Breast epithelium (tissue), 4 donors: ENCODE measurements at regions not wholly inside any gene's neighbourhood (a gene's known extent, or its start where the extent isn't known, plus 50 kb on each side); places are given as distances from the start of the nearest gene placed in this dataset.

Experiments used
- DNase-seq, 2 donors: peaks; one replicate each; pipeline ENCODE4 v3.0.0-alpha.2; 2019; ENCODE audit warnings: low spot score in 2 of 2
- H3K27ac ChIP-seq, 2 donors: fragments of 200-600 bp; sonication (generic) in 1 of 2; one replicate each; pipeline ENCODE4 v1.5.1; 2016 to 2019; ENCODE audit warnings: mild to moderate bottlenecking in 1 of 2
- H3K27me3 ChIP-seq, 2 donors: fragments of 200-600 bp; sonication (generic) in 1 of 2; one replicate each; pipeline versions ENCODE4 v1.5.1 to v1.6.0; 2017 to 2019; ENCODE audit warnings: control low read depth in 1 of 2, mild to moderate bottlenecking in 1 of 2
- H3K36me3 ChIP-seq: fragments of 200-600 bp; one replicate; pipeline ENCODE4 v1.5.1; 2019
- H3K4me1 ChIP-seq, 2 donors: fragments of 200-600 bp; sonication (generic); one replicate each; pipeline ENCODE4 v1.5.1; 2016 to 2019; ENCODE audit warnings: control low read depth in 1 of 2
- H3K4me3 ChIP-seq, 3 donors: fragments of 200-600 bp; sonication (generic); 1 replicate in 2 of 3; 2 replicates in 1 of 3; pipeline ENCODE4 v1.5.1; 2016 to 2019; ENCODE audit warnings: mild to moderate bottlenecking in 3 of 3, moderate library complexity in 2 of 3
- H3K9me3 ChIP-seq, 2 donors: fragments of 200-600 bp; sonication (generic) in 1 of 2; one replicate each; pipeline ENCODE4 v1.5.1; 2016 to 2019; ENCODE audit warnings: control low read depth in 1 of 2
- CTCF ChIP-seq, 3 donors: fragments of 450-650 bp; IDR thresholded peaks; one replicate each; pipeline ENCODE4 v1.5.1; 2016 to 2017; ENCODE audit warnings: antibody characterized with exemption in 3 of 3, mild to moderate bottlenecking in 3 of 3, moderate library complexity in 3 of 3
- POLR2A ChIP-seq: fragments of 450-650 bp; IDR thresholded peaks from one replicate; pipeline ENCODE4 v1.6.1; 2016; ENCODE audit warnings: antibody characterized with exemption, mild to moderate bottlenecking, moderate library complexity
- POLR2AphosphoS5 ChIP-seq, 3 donors: sonication (generic); formaldehyde crosslinking; IDR thresholded peaks; one replicate each; pipeline ENCODE4 v1.6.1; 2017; ENCODE audit warnings: antibody characterized with exemption in 3 of 3
- intact Hi-C: fragments of 100-400 bp; cut with DNase I; formaldehyde crosslinking; loops from one replicate; pipeline ENCODE4 v1.15.1; 2023; ENCODE audit warnings: low total_unique reads

GRCh38 chr18:67047334-67047733, 443.4 kb upstream of the CDH19 start:
- Histone ChIP-seq H3K9me3 (peaks cover 0 to 4% of the 10 kb centered on the region in 2 donors), H3K27ac (no peak overlapping the region), H3K4me3 (no peak overlapping the region), H3K27me3 (no peaks in the 10 kb centered on the region), H3K4me1 (no peaks in the 10 kb centered on the region), H3K36me3 (no peaks in the 10 kb centered on the region)
- DNase-seq, result no peak
- intact Hi-C loops, result no loop called here
- TF ChIP-seq POLR2A (no peak), POLR2AphosphoS5 (IDR thresholded peaks at IDR 0.05) (no peak), CTCF (IDR thresholded peaks at IDR 0.05) (no peak)

GRCh38 chr18:67043276-67043675, 439.4 kb upstream of the CDH19 start:
- no peak overlapping the region for H3K4me3 ChIP-seq
- DNase-seq, result no peak
- peaks cover 0 to 4% of the 10 kb centered on the region in 2 donors for H3K9me3 ChIP-seq
- no peak for TF ChIP-seq POLR2A
- no peak for TF ChIP-seq POLR2AphosphoS5 (IDR thresholded peaks at IDR 0.05)
- TF ChIP-seq CTCF (IDR thresholded peaks at IDR 0.05), result no peak
- H3K27me3 ChIP-seq, result no peaks in the 10 kb centered on the region
- intact Hi-C loops, result no loop called here
- H3K36me3 ChIP-seq, result no peaks in the 10 kb centered on the region
- H3K4me1 ChIP-seq, result no peaks in the 10 kb centered on the region
- no peak overlapping the region for H3K27ac ChIP-seq

- peaks cover 0 to 4% of the 10 kb centered on the region in 2 donors for H3K9me3 ChIP-seq
- intact Hi-C loops, result no loop called here
- no peak overlapping the region for H3K27ac ChIP-seq
- DNase-seq, result no peak
- no peaks in the 10 kb centered on the region for H3K36me3 ChIP-seq
- no peaks in the 10 kb centered on the region for H3K4me1 ChIP-seq
- TF ChIP-seq POLR2A, result no peak
- no peak for TF ChIP-seq POLR2AphosphoS5 (IDR thresholded peaks at IDR 0.05)
- no peak for TF ChIP-seq CTCF (IDR thresholded peaks at IDR 0.05)
- H3K27me3 ChIP-seq, result no peaks in the 10 kb centered on the region
- H3K4me3 ChIP-seq, result no peak overlapping the region
These were observed 437.4 kb upstream of the CDH19 start for GRCh38 chr18:67041334-67041733.

- Histone ChIP-seq H3K27ac (no peak overlapping the region), H3K4me3 (no peak overlapping the region), H3K9me3 (no peaks in the 10 kb centered on the region), H3K4me1 (no peaks in the 10 kb centered on the region), H3K27me3 (no peaks in the 10 kb centered on the region), H3K36me3 (no peaks in the 10 kb centered on the region)
- DNase-seq, result no peak
- TF ChIP-seq POLR2AphosphoS5 (IDR thresholded peaks at IDR 0.05), result no peak
- no peak for TF ChIP-seq CTCF (IDR thresholded peaks at IDR 0.05)
- intact Hi-C loops, result no loop called here
These were observed 431.1 kb upstream of the CDH19 start for GRCh38 chr18:67035026-67035425.

DNA sequence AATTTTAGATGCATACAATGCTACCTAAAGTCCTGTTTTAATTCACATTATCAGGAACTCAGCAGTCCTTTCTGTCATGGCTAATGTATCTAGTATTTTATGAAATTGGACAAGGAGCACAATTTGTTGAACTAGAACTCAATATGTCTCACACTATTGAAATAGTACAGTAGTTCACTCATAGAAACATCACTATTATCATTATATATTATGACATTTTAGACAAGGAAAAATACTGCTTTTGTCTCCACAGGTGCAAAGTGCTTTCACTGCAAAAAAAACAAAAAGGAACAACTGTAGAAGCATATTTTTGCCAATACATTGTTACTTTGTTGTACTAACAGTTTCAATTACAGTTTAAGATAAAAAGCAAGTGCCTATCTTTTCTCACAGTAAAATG, 419.2 kb upstream of the CDH19 start:
- Histone ChIP-seq H3K27me3 (no peaks in the 10 kb centered on the region), H3K4me3 (no peak overlapping the region), H3K9me3 (no peaks in the 10 kb centered on the region), H3K4me1 (no peaks in the 10 kb centered on the region), H3K36me3 (no peaks in the 10 kb centered on the region), H3K27ac (no peak overlapping the region)
- intact Hi-C loops, result no loop called here
- TF ChIP-seq CTCF (IDR thresholded peaks at IDR 0.05), result no peak
- TF ChIP-seq POLR2A, result no peak
- no peak for TF ChIP-seq POLR2AphosphoS5 (IDR thresholded peaks at IDR 0.05)
- DNase-seq, result no peak
